ENCODE measurements at regions not wholly inside any gene's neighbourhood (a gene's known extent, or its start where the extent isn't known, plus 50 kb on each side); places are given as distances from the start of the nearest gene placed in this dataset.

- DNase-seq, result no peak
Observed at GRCh38 chr1:238861342-238862066, 524.9 kb upstream of the CHRM3 start.

- DNase-seq, result no peak
Observed at GRCh38 chr1:238833919-238834318, 552.4 kb upstream of the CHRM3 start.

GRCh38 chr1:238832106-238832505 is 554.3 kb upstream of the CHRM3 start:
- no peak for DNase-seq

- no peak for DNase-seq
Observed at GRCh38 chr1:238830036-238830611, 556.2 kb upstream of the CHRM3 start.

- no peak for DNase-seq
Observed at GRCh38 chr1:238826891-238827290, 559.5 kb upstream of the CHRM3 start.

- no peak for DNase-seq
Observed at GRCh38 chr1:238823416-238823815, 563.0 kb upstream of the CHRM3 start.

- DNase-seq, result no peak
Observed at GRCh38 chr1:238811211-238811879, 575.0 kb upstream of the CHRM3 start.

- DNase-seq, result no peak
Observed at GRCh38 chr1:238790882-238791281, 595.5 kb upstream of the CHRM3 start.

- no peak for DNase-seq
Observed at GRCh38 chr1:238789916-238790667, 596.3 kb upstream of the CHRM3 start.

GRCh38 chr1:238787471-238787870 is 598.9 kb upstream of the CHRM3 start:
- no peak for DNase-seq

- no peak for DNase-seq
Observed at GRCh38 chr1:238783633-238784032, 602.7 kb upstream of the CHRM3 start.

- no peak for DNase-seq
Observed at GRCh38 chr1:238779716-238780115, 606.7 kb upstream of the CHRM3 start.

GRCh38 chr1:238778113-238778512 is 608.3 kb upstream of the CHRM3 start:
- DNase-seq, result no peak

GRCh38 chr1:238777551-238777950 is 608.8 kb upstream of the CHRM3 start:
- DNase-seq, result no peak

- no peak for DNase-seq
Observed at GRCh38 chr1:238776126-238776525, 610.2 kb upstream of the CHRM3 start.

- no peak for DNase-seq
Observed at GRCh38 chr1:238772322-238772721, 614.0 kb upstream of the CHRM3 start.

GRCh38 chr1:238767321-238767720 is 619.0 kb upstream of the CHRM3 start:
- DNase-seq, result no peak

GRCh38 chr1:238764779-238765178 is 621.6 kb upstream of the CHRM3 start:
- no peak for DNase-seq

GRCh38 chr1:238753252-238753651 is 633.1 kb upstream of the CHRM3 start:
- no peak for DNase-seq

GRCh38 chr1:238752327-238752726 is 634.0 kb upstream of the CHRM3 start:
- DNase-seq, result no peak

GRCh38 chr1:238745069-238745468 is 641.3 kb upstream of the CHRM3 start:
- no peak for DNase-seq

- DNase-seq, result no peak
Observed at GRCh38 chr1:238738892-238739291, 647.5 kb upstream of the CHRM3 start.

- DNase-seq, result no peak
Observed at GRCh38 chr1:238727670-238728069, 658.7 kb upstream of the CHRM3 start.

GRCh38 chr1:238722812-238723211 is 663.6 kb upstream of the CHRM3 start:
- DNase-seq, result no peak

Measured in stimulated activated CD4-positive, alpha-beta T cell treated with anti-CD3 and anti-CD28 coated beads, Interleukin-15, amount 100 ng/mL, for 24 hours (primary cell).